NB4 (cell line): ENCODE measurements at regions not wholly inside any gene's neighbourhood (a gene's known extent, or its start where the extent isn't known, plus 50 kb on each side); places are given as distances from the start of the nearest gene placed in this dataset.

Experiments
- DNase-seq: peaks from one replicate; pipeline ENCODE4 v3.0.0; 2010; ENCODE audit warnings: low read depth
- H3K4me3 ChIP-seq: one replicate; pipeline ENCODE4 v1.5.1; 2011; ENCODE audit warnings: mild to moderate bottlenecking, low read depth, low read length, moderate library complexity
- MYC ChIP-seq: IDR thresholded peaks from 2 replicates; pipeline ENCODE4 v1.6.1; 2011; ENCODE audit warnings: low read depth, low read length
- POLR2A ChIP-seq: IDR thresholded peaks from 2 replicates; pipeline ENCODE4 v1.6.1; 2011; ENCODE audit warnings: mild to moderate bottlenecking; ENCODE audit not compliant: insufficient read length; ENCODE audit errors: extremely low read depth
- TF ChIP-seq, protein P1 (sequence below): IDR thresholded peaks from 2 replicates; pipeline ENCODE4 v1.6.1; 2011; ENCODE audit warnings: low read depth, low read length
- TF ChIP-seq, protein P2 (sequence below): IDR thresholded peaks from one replicate; pipeline ENCODE4 v1.5.1; 2012; ENCODE audit warnings: low read depth, low read length

DNA sequence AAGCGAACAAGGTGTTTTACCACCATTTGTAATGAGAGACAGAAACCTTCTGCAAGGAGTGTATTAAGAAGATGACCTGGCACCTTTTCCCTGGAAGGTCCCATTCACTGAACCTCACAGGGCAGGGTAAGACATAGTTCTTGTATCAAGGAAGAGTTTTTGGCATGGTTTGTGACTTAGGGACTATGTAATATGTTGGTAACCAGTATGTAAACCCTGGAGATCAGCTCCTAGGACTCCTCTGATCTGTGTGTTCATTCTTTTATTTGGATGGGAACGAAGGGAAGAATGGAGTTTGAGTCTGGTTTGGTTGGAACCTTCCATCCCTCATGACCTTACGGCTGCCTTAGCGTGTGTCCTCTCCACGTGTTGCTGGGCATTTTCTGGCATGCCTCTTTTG, 175.4 kb downstream of the CAND1 start:
- no peak for TF ChIP-seq MYC
- TF ChIP-seq, protein P1, sequence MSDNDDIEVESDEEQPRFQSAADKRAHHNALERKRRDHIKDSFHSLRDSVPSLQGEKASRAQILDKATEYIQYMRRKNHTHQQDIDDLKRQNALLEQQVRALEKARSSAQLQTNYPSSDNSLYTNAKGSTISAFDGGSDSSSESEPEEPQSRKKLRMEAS: no peak
- no peak for TF ChIP-seq POLR2A
- TF ChIP-seq, protein P2, sequence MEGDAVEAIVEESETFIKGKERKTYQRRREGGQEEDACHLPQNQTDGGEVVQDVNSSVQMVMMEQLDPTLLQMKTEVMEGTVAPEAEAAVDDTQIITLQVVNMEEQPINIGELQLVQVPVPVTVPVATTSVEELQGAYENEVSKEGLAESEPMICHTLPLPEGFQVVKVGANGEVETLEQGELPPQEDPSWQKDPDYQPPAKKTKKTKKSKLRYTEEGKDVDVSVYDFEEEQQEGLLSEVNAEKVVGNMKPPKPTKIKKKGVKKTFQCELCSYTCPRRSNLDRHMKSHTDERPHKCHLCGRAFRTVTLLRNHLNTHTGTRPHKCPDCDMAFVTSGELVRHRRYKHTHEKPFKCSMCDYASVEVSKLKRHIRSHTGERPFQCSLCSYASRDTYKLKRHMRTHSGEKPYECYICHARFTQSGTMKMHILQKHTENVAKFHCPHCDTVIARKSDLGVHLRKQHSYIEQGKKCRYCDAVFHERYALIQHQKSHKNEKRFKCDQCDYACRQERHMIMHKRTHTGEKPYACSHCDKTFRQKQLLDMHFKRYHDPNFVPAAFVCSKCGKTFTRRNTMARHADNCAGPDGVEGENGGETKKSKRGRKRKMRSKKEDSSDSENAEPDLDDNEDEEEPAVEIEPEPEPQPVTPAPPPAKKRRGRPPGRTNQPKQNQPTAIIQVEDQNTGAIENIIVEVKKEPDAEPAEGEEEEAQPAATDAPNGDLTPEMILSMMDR: no peak
- H3K4me3 ChIP-seq: no peak overlapping the region
- DNase-seq: no peak

DNA sequence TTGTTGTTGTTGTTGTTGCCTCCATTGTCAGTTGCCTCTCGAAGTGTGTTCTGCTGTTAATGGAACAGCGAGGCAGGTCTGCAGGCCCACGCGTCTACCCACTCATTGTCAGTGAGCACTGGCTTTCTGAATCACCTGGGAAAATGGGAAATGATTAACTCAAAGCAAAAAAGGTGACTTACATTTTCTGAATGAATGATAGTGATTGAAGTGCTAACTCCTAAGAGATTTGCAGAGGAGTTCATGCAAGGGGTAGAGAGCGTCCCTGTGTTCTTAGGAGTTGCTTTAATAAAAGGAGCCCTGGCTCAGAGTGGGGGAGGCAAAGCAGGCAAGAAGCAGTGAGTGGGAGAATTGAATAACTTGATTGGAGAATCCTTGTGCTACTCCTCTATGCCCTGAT, 177.6 kb downstream of the CAND1 start:
- no peak for DNase-seq
- TF ChIP-seq, protein P1: no peak
- TF ChIP-seq, protein P2: no peak
- no peak for TF ChIP-seq MYC
- H3K4me3 ChIP-seq: no peak overlapping the region

DNA sequence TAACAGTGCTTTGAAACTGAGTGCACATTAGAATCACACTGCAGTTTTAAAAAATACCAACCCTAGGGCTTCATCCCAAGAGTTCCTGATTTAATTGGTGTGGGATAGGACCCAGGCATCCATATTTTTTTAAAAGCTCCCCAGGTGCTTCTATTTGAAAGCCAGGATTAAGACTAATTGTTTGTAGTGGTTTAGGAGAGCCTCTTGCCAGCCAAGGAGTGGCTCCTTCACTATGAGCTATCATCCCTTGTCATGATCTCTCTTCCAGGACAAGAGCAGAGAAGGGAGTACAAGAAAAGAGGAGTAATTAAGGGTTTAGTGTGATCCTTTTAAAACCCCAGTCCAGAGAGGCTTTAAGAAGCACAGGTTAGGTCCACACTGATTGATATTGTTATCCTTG, 178.0 kb downstream of the CAND1 start:
- H3K4me3 ChIP-seq: no peak overlapping the region
- TF ChIP-seq, protein P1: no peak
- TF ChIP-seq, protein P2: no peak
- no peak for DNase-seq

DNA sequence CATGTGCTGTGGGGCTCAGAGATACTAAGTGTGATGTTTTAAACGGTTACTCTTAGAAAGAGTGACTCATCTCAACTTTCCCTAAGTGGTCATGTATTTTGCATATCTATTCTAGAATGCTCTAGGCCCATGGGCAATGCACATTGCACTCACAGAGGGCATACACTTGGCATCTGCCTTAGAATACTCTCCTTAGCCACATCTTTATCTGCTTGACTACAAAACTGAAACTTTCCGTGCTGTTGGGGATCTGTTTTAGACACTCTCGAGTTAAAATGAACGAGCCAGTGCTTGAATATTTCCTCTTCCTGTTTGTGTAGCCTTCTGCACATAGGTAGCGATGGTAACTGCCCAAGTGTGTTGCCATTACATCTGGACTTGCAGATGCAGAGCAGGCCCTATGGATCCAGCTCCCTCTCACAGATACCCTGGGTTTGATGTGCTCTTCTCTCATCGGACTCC, 180.5 kb downstream of the CAND1 start:
- TF ChIP-seq, protein P1: no peak
- TF ChIP-seq MYC (no peak), POLR2A (no peak)
- TF ChIP-seq, protein P2: no peak
- no peak for DNase-seq
- H3K4me3 ChIP-seq: no peak overlapping the region

DNA sequence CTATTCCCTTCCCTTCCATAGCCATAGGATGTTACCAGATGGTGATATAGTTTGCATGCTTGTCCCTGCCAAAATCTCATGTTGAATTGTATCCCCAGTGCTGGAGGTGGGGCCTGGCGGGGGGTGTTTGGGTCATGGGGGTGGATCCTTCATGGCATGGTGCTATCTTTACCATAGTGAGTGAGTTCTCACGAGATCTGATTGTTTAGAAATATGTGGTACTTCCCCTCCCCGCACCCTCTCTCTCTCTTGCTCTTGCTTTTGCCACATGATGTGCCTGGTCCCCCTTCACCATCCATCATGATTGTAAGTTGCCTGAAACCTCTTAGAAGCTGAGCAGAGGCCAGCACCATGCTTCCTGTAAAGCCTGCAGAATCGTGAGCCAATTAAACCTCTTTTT, 181.3 kb downstream of the CAND1 start:
- DNase-seq: no peak
- no peak overlapping the region for H3K4me3 ChIP-seq
- TF ChIP-seq, protein P2: no peak
- TF ChIP-seq POLR2A (no peak), MYC (no peak)
- TF ChIP-seq, protein P1: no peak

DNA sequence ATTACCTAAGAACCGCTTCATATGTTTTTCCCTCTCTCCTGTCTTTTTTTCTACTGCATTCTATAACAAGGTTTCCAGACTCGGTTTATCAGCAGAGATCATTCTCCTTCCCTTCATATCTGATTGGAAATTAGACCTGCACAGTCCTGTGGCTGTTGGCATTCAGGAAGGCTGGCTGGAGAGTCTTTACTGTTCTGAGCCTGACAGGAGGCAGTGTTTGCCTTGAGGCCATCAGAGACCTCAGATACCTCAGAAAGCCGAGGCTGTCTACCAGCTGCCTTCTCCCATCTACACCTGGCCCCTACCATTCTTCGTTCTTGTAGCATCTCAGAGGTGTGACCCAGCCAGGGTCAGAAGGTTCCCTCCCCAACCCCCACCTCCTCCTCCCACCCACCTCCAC, 182.0 kb downstream of the CAND1 start:
- DNase-seq: no peak
- TF ChIP-seq MYC (no peak), POLR2A (no peak)
- TF ChIP-seq, protein P2: no peak
- TF ChIP-seq, protein P1: no peak
- no peak overlapping the region for H3K4me3 ChIP-seq
